Mesothelial cell of epicardium (in vitro differentiated cells): ENCODE measurements at regions not wholly inside any gene's neighbourhood (a gene's known extent, or its start where the extent isn't known, plus 50 kb on each side); places are given as distances from the start of the nearest gene placed in this dataset.
A peak's percentile ranks its signal among the peaks of the same experiment; 100 is the strongest.

Experiments used
- DNase-seq, 2 experiments: peaks; one replicate each; pipeline ENCODE4 v3.0.0; 2021; ENCODE audit warnings: low spot score in 2 of 2; ENCODE audit not compliant: unreplicated experiment in 2 of 2
- H3K27ac Mint-ChIP-seq: 2 replicates; pipeline ENCODE4 v1.8.0; 2021; ENCODE audit warnings: mixed read lengths
- H3K27me3 Mint-ChIP-seq: 2 replicates; pipeline ENCODE4 v1.8.0; 2021; ENCODE audit warnings: low read depth, mixed read lengths
- H3K36me3 Mint-ChIP-seq: 2 replicates; pipeline ENCODE4 v1.8.0; 2021; ENCODE audit warnings: mixed read lengths
- H3K4me1 Mint-ChIP-seq: 2 replicates; pipeline ENCODE4 v1.8.0; 2021; ENCODE audit warnings: mixed read lengths
- H3K4me3 Mint-ChIP-seq: 2 replicates; pipeline ENCODE4 v1.8.0; 2021; ENCODE audit warnings: mild to moderate bottlenecking, moderate library complexity, mixed read lengths
- H3K9me3 Mint-ChIP-seq: 2 replicates; pipeline ENCODE4 v1.8.0; 2021; ENCODE audit warnings: mixed read lengths
- CTCF ChIP-seq: fragments of 200-600 bp; sonication (generic); IDR thresholded peaks from one replicate; pipeline ENCODE4 v1.5.0; 2021; ENCODE audit warnings: antibody characterized with exemption; ENCODE audit not compliant: unreplicated experiment

- H3K4me3 Mint-ChIP-seq: no peak overlapping the region
- no peaks in the 10 kb centered on the region for H3K36me3 Mint-ChIP-seq
- peaks cover 16% of the 10 kb centered on the region for H3K4me1 Mint-ChIP-seq
- DNase-seq: no peak
- H3K27ac Mint-ChIP-seq: no peak overlapping the region
- TF ChIP-seq CTCF: no peak
- H3K27me3 Mint-ChIP-seq: no peaks in the 10 kb centered on the region
- H3K9me3 Mint-ChIP-seq: no peaks in the 10 kb centered on the region
These were observed 83.1 kb upstream of the S1PR1 start for GRCh38 chr1:101153692-101154091.

DNA sequence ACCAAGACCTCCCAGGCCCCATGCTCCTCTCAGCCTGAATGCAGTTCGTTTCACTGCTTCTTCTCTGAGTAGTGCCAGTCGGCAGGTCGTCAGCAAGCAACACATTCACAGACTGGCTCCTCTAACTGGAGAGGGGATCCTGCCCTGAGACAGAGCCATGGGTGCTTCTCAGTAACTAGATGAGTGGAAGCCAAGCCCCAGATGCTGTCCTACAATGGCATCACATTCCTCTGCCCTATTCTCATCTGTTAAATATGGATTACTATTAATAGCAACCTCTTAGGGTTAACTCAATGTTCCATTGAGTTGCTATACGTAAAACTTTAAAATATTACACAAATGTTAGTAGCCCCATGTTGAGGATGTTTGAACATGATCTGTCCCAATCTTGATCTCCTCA lies 84.2 kb upstream of the S1PR1 start:
- TF ChIP-seq CTCF: no peak
- Mint-ChIP-seq H3K27ac (no peak overlapping the region), H3K27me3 (no peaks in the 10 kb centered on the region), H3K9me3 (no peaks in the 10 kb centered on the region), H3K36me3 (no peaks in the 10 kb centered on the region), H3K4me3 (no peak overlapping the region), H3K4me1 (peaks cover 23% of the 10 kb centered on the region)
- no peak for DNase-seq

DNA sequence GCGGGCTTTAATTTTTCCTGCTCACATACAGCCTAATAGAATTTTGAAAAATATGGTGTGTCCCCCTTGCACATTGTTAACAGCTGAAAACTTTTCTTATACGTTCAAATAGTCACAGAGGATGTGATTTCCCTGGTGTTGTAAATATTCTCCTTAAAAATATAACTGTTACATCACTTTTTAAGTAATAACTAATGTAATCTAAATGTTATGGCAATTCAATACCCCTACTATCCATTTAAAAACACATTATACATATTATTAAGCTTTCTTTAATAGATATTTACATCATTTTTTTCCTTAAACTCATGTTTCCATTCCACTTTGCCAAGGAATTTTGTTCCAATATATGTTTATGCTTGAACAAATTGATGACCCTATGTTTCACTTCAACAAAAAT lies 85.5 kb upstream of the S1PR1 start:
- no peak for TF ChIP-seq CTCF

GRCh38 chr1:101150670-101151069 lies 86.1 kb upstream of the S1PR1 start:
- Mint-ChIP-seq H3K36me3 (no peaks in the 10 kb centered on the region), H3K4me3 (no peak overlapping the region), H3K27ac (peak overlapping the region; percentile 41), H3K27me3 (no peaks in the 10 kb centered on the region), H3K4me1 (peaks cover 31% of the 10 kb centered on the region), H3K9me3 (no peaks in the 10 kb centered on the region)
- DNase-seq: no peak
- no peak for TF ChIP-seq CTCF

More for the DNA sequence above, 85.5 kb upstream of the S1PR1 start:
- no peak overlapping the region for H3K4me3 Mint-ChIP-seq
- DNase-seq: no peak
- H3K9me3 Mint-ChIP-seq: no peaks in the 10 kb centered on the region
- H3K27me3 Mint-ChIP-seq: no peaks in the 10 kb centered on the region
- H3K27ac Mint-ChIP-seq: no peak overlapping the region
- peaks cover 30% of the 10 kb centered on the region for H3K4me1 Mint-ChIP-seq
- no peaks in the 10 kb centered on the region for H3K36me3 Mint-ChIP-seq

DNA sequence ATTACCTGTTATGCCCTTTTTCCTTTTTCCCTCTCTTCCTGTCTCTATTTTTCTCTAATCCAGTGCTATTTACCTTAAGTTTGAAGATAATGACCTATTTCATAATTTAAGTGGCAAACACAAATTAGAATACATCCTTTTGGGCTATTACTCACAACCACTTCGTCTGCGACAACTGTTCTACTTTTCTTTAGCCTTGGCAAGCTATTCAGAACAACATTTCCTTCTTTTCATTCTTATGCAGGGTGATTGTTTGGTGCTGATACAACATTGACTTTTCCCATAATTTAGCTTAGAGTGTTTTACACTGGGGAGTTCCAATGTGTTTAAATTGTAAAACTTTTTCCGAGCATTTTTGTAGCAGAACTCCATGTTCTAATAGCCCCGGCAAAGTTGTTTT lies 86.6 kb upstream of the S1PR1 start:
- no peak for TF ChIP-seq CTCF
- Mint-ChIP-seq H3K36me3 (no peaks in the 10 kb centered on the region), H3K9me3 (no peaks in the 10 kb centered on the region), H3K4me1 (peaks cover 33% of the 10 kb centered on the region), H3K27me3 (no peaks in the 10 kb centered on the region), H3K4me3 (no peak overlapping the region), H3K27ac (peak overlapping the region; percentile 68)
- no peak for DNase-seq

DNA sequence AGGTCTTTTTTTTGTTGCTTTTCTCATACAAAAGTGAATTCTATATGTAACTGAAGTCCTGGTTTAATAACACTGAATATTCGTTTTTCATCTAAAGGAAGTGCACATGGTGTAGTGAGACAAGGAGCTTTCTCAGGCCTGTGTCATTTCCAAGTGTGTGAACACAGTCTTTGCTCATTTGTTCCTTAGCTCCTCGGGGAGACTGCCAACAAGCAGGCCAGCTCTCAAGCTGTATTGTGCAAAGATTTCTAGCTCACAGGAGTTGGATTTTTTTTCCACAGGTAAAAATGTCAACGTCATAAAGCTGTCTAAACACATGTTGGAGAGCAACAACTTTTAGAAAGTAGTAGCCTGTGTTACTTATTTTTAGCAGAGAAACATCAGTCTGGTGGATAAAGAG lies 87.8 kb upstream of the S1PR1 start:
- no peak for TF ChIP-seq CTCF
- Mint-ChIP-seq H3K27me3 (no peaks in the 10 kb centered on the region), H3K36me3 (no peaks in the 10 kb centered on the region), H3K4me1 (peaks cover 41% of the 10 kb centered on the region), H3K27ac (peak overlapping the region; percentile 84), H3K4me3 (no peak overlapping the region), H3K9me3 (no peaks in the 10 kb centered on the region)
- no peak for DNase-seq
